GM12872 (cell line): ENCODE measurements at regions not wholly inside any gene's neighbourhood (a gene's known extent, or its start where the extent isn't known, plus 50 kb on each side); places are given as distances from the start of the nearest gene placed in this dataset.

ENCODE experiments used
- CTCF ChIP-seq: IDR thresholded peaks from 3 replicates; pipeline ENCODE4 v1.5.1; 2011; ENCODE audit warnings: low read depth, mild to moderate bottlenecking, low read length, moderate library complexity; ENCODE audit not compliant: insufficient read depth

- no peak for TF ChIP-seq CTCF
Observed at GRCh38 chr4:159410076-159410777, 307.3 kb downstream of the RAPGEF2 start.

DNA sequence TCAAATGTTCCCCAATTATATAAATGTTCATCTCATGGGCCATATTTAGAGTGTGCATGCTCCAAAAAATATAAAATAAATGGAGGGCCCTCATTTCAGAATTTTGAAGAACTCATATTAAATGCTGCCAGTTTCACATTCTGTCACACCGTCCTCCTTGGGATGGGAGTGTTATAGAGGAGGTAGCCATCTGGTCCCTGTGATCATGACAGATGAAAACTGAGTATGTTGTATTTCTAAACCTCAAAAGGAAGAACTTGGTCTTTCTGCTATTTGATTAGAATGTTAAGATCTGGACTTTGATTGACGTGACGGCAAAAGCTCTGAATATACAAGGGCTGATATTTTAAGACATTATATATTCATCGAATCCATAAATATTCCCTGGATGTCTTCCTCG is 308.0 kb downstream of the RAPGEF2 start:
- no peak for TF ChIP-seq CTCF

- no peak for TF ChIP-seq CTCF
Observed at GRCh38 chr4:159413306-159413943, 310.5 kb downstream of the RAPGEF2 start.

DNA sequence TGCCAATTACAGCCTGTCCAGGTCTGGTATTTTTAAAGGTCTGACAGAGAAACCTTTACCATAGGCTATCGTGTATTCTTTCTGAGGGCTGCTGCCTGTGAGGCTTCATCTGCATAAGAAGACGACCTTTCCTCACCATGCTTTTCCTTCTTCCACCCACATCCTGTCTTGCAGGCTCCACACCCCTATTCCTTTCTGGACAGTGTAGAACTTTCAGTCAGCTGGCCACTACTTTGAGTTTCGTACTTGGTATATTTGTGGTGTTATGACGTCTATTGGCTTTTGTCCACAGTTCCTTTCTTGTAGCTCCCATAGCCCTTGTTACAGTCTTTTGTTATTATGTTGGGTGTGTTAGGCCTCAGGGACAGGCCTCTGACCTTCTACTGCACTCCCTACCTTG is 311.4 kb downstream of the RAPGEF2 start:
- TF ChIP-seq CTCF, result no peak

DNA sequence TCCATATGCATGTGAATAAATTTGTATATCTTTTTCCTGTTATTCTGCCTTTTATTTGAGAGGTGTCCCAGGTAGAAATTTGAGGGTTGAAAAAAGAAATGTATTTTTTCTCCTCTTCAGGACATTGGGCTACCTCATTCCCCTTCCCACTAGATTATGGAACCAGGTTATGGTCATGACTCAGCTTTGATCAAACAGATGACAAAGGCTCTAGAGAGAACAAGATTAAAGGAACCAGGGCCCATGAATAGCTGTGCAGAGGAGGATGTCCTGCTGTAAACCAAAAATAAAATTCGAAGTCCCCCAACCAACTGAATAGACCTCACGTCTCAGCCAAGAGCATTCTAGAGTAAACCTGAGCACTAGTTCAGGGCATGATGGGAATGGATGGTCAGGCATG is 313.2 kb downstream of the RAPGEF2 start:
- no peak for TF ChIP-seq CTCF

GRCh38 chr4:159416996-159417395 is 314.1 kb downstream of the RAPGEF2 start:
- TF ChIP-seq CTCF, result no peak

DNA sequence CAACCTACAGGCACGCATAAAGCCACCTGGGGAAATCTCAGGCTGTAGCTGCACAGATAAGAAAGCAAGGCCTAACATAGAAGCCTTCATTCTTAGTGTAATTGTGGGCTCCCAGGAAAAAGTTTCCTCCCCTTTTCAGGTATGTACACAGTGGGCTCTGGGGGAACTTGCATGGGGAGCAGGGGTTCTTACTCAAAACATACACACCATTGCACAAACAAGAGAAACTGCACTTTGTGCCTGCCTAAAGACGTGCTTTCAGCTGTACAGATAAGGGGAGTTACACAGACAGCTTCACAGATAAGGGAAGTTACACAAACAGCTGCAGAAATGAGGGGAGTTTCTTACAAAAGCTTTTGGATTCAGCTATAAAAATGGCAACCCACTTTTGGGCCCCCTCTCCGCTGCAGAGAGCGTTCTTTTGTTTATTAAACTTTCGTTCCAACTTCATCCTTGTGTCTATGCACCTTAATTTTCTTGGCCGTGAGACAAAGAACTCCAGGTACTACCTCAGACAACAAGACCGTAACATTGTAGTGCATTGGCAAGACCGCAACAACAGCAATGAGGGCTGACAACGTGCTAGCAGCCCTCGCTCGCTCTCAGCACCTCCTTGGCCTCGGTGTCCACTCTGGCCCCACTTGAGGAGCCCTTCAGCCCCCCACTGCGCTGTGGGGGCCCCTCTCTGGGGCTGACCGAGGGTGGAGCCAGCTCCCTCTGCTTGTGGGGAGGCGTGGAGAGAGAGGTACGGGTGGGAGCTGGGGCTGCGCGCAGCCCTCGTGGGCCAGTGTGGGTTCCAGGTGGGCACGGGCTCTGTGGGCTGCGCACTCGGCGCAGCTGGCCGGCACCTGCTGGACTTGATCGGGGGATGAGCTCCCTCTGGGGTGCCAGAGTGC is 317.5 kb downstream of the RAPGEF2 start:
- TF ChIP-seq CTCF, result no peak
